GM23338 (cell line): ENCODE measurements at regions not wholly inside any gene's neighbourhood (a gene's known extent, or its start where the extent isn't known, plus 50 kb on each side); places are given as distances from the start of the nearest gene placed in this dataset.

ENCODE experiments used
- ATAC-seq: fragments of 200-7000 bp; cut with Tn5 transposase; 3 replicates; pipeline ENCODE4 v1.9.1; 2020
- DNase-seq: peaks from one replicate; pipeline ENCODE4 v3.0.0-alpha.2; 2015; ENCODE audit warnings: low spot score
- H2AFZ ChIP-seq: fragments of 200-600 bp; sonication (generic); 2 replicates; pipeline ENCODE4 v1.8.0; 2016; ENCODE audit warnings: antibody characterized with exemption, mild to moderate bottlenecking, moderate library complexity
- H3F3A ChIP-seq: fragments of 200-600 bp; sonication (generic); replicated peaks from 2 replicates; pipeline ENCODE4 v1.8.0; 2017; ENCODE audit warnings: antibody characterized with exemption, mixed run types, low read depth
- H3K27ac ChIP-seq: fragments of 200-600 bp; sonication (generic); 2 replicates; pipeline ENCODE4 v1.6.1; 2016; ENCODE audit warnings: low read depth
- H3K27me3 ChIP-seq: fragments of 200-600 bp; sonication (generic); 2 replicates; pipeline ENCODE4 v1.8.0; 2016; ENCODE audit warnings: mild to moderate bottlenecking, mixed run types, moderate library complexity; ENCODE audit not compliant: insufficient read depth
- H3K36me3 ChIP-seq: fragments of 200-600 bp; sonication (generic); 2 replicates; pipeline ENCODE4 v1.8.0; 2016; ENCODE audit warnings: mild to moderate bottlenecking; ENCODE audit not compliant: insufficient read depth
- H3K4me1 ChIP-seq: fragments of 200-600 bp; sonication (generic); 2 replicates; pipeline ENCODE4 v1.8.0; 2016; ENCODE audit warnings: mild to moderate bottlenecking, moderate library complexity; ENCODE audit not compliant: insufficient read depth
- H3K4me2 ChIP-seq: fragments of 200-600 bp; sonication (generic); 2 replicates; pipeline ENCODE4 v1.7.1; 2017; ENCODE audit warnings: mixed run types
- H3K4me3 ChIP-seq: fragments of 200-600 bp; sonication (generic); 2 replicates; pipeline ENCODE4 v1.6.1; 2016; ENCODE audit warnings: mixed run types
- H3K79me2 ChIP-seq: fragments of 200-600 bp; sonication (generic); replicated peaks from 2 replicates; pipeline ENCODE4 v1.8.0; 2017; ENCODE audit warnings: mild to moderate bottlenecking; ENCODE audit not compliant: insufficient read depth
- H3K9me2 ChIP-seq: fragments of 200-600 bp; sonication (generic); 2 replicates; pipeline ENCODE4 v1.8.0; 2017; ENCODE audit not compliant: insufficient read depth
- H4K20me1 ChIP-seq: fragments of 200-600 bp; sonication (generic); replicated peaks from 2 replicates; pipeline ENCODE4 v1.8.0; 2017; ENCODE audit warnings: mild to moderate bottlenecking; ENCODE audit not compliant: insufficient read depth
- H3K27ac Mint-ChIP-seq: 2 replicates; pipeline ENCODE4 v1.8.0; 2020; ENCODE audit warnings: inconsistent platforms, mild to moderate bottlenecking, moderate library complexity, mixed read lengths
- H3K27me3 Mint-ChIP-seq: 3 replicates; pipeline ENCODE4 v1.8.0; 2022; ENCODE audit warnings: low read depth, mild to moderate bottlenecking, moderate library complexity, mixed read lengths, inconsistent platforms; ENCODE audit not compliant: insufficient read depth, poor library complexity
- H3K36me3 Mint-ChIP-seq: 3 replicates; pipeline ENCODE4 v1.8.0; 2021; ENCODE audit warnings: low read depth, mild to moderate bottlenecking, inconsistent platforms, moderate library complexity, mixed read lengths
- H3K4me1 Mint-ChIP-seq: 3 replicates; pipeline ENCODE4 v1.8.0; 2020; ENCODE audit warnings: mild to moderate bottlenecking, inconsistent platforms, mixed read lengths
- H3K4me3 Mint-ChIP-seq: 3 replicates; pipeline ENCODE4 v1.8.0; 2021; ENCODE audit warnings: moderate library complexity, mild to moderate bottlenecking, inconsistent platforms, mixed read lengths
- H3K9me3 Mint-ChIP-seq: 3 replicates; pipeline ENCODE4 v1.8.0; 2020; ENCODE audit warnings: moderate library complexity, mild to moderate bottlenecking, inconsistent platforms, mixed read lengths
- CREB1 ChIP-seq: fragments of 250-450 bp; sonication (Bioruptor Pico); IDR thresholded peaks from 2 replicates; pipeline ENCODE4 v1.5.0; 2020; ENCODE audit warnings: low read depth, mild to moderate bottlenecking, moderate library complexity
- CTCF ChIP-seq, 2 experiments: fragments of 200-600 bp in 1 of 2; sonication (generic) in 1 of 2; conservative IDR thresholded peaks; 2 replicates each; pipeline versions ENCODE4 v1.5.1 to v1.6.1; 2016 to 2017; ENCODE audit warnings: antibody characterized with exemption in 2 of 2, low read depth in 2 of 2, mild to moderate bottlenecking in 2 of 2, moderate library complexity in 1 of 2
- EZH2 ChIP-seq: fragments of 200-600 bp; sonication (generic); IDR thresholded peaks from one replicate; pipeline ENCODE4 v1.8.0; 2017; ENCODE audit warnings: antibody characterized with exemption, mild to moderate bottlenecking, low read depth; ENCODE audit not compliant: unreplicated experiment
- EZH2phosphoT487 ChIP-seq: fragments of 200-600 bp; sonication (generic); IDR thresholded peaks from one replicate; pipeline ENCODE4 v1.8.1; 2018; ENCODE audit warnings: antibody characterized with exemption; ENCODE audit not compliant: unreplicated experiment
- JUNB ChIP-seq: IDR thresholded peaks from one replicate; pipeline ENCODE4 v1.6.1; 2016; ENCODE audit warnings: antibody characterized with exemption; ENCODE audit not compliant: unreplicated experiment
- NANOG ChIP-seq: IDR thresholded peaks from 2 replicates; pipeline ENCODE4 v1.6.1; 2016; ENCODE audit warnings: antibody characterized with exemption, borderline replicate concordance
- POLR2AphosphoS5 ChIP-seq: IDR thresholded peaks from 2 replicates; pipeline ENCODE4 v1.6.1; 2016; ENCODE audit warnings: antibody characterized with exemption, low read depth
- REST ChIP-seq: IDR thresholded peaks from one replicate; pipeline ENCODE4 v1.6.1; 2018; ENCODE audit warnings: antibody characterized with exemption; ENCODE audit not compliant: unreplicated experiment
- STAT1 ChIP-seq: IDR thresholded peaks from one replicate; pipeline ENCODE4 v1.6.1; 2016; ENCODE audit warnings: antibody characterized with exemption; ENCODE audit not compliant: unreplicated experiment
- ZNF114 ChIP-seq: fragments of 250-450 bp; sonication (Bioruptor Pico); IDR thresholded peaks from 2 replicates; pipeline ENCODE4 v1.5.0; 2020; ENCODE audit warnings: mild to moderate bottlenecking, moderate library complexity
- ZNF331 ChIP-seq: fragments of 250-450 bp; sonication (Bioruptor Pico); IDR thresholded peaks from 2 replicates; pipeline ENCODE4 v1.5.0; 2020; ENCODE audit warnings: low read depth, mild to moderate bottlenecking, moderate library complexity
- ZNF462 ChIP-seq: fragments of 250-450 bp; sonication (Bioruptor Pico); IDR thresholded peaks from 2 replicates; pipeline ENCODE4 v1.5.0; 2020; ENCODE audit warnings: mild to moderate bottlenecking, moderate library complexity
- TF ChIP-seq, protein P1 (sequence below): IDR thresholded peaks from 2 replicates; pipeline ENCODE4 v1.6.1; 2016; ENCODE audit warnings: antibody characterized with exemption

DNA sequence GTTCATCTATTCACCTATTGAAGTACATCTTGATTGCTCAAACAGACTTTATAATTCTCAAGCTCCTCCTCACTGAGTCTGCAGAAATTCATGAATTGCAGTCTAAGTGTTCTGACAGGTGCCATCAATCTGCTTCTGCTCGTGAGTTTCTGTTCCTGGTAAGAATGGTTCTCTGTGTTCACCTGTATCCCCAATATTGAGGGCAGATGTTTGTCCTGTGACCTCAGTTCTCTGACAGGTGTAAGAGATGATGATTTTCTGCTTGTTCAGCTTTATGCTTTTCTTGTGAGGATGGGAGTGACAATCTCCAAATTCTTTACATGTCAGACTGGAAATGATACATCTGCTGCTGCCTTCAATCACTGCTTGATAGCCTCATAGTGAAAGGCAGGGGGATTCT lies 736.9 kb upstream of the COBL start:
- Mint-ChIP-seq H3K9me3 (no peaks in the 10 kb centered on the region; the same call in 2 of the 3 replicates), H3K36me3 (no peaks in the 10 kb centered on the region)

More for the DNA sequence above, 736.9 kb upstream of the COBL start:
- no peaks in the 10 kb centered on the region for H3K4me1 ChIP-seq
- DNase-seq (no peak), ATAC-seq (no peak)
- no peaks in the 10 kb centered on the region for H3F3A ChIP-seq
- H3K4me2 ChIP-seq = no peak overlapping the region
- H3K9me2 ChIP-seq = no peaks in the 10 kb centered on the region
- Mint-ChIP-seq H3K4me3 (no peak overlapping the region), H3K27ac (no peak overlapping the region), H3K4me1 (no peaks in the 10 kb centered on the region), H3K27me3 (peaks cover 2% of the 10 kb centered on the region)
- TF ChIP-seq STAT1 (no peak), EZH2 (no peak), ZNF114 (CRISPR knock-in tag) (no peak), POLR2AphosphoS5 (no peak), REST (no peak), CTCF (conservative IDR thresholded peaks at IDR 0.05; ENCODE audit: low read depth in 2 of 2) (no peak), JUNB (no peak), EZH2phosphoT487 (no peak), NANOG (no peak), ZNF462 (CRISPR knock-in tag) (no peak), ZNF331 (CRISPR knock-in tag) (no peak), CREB1 (CRISPR knock-in tag) (no peak)
- TF ChIP-seq, protein P1, sequence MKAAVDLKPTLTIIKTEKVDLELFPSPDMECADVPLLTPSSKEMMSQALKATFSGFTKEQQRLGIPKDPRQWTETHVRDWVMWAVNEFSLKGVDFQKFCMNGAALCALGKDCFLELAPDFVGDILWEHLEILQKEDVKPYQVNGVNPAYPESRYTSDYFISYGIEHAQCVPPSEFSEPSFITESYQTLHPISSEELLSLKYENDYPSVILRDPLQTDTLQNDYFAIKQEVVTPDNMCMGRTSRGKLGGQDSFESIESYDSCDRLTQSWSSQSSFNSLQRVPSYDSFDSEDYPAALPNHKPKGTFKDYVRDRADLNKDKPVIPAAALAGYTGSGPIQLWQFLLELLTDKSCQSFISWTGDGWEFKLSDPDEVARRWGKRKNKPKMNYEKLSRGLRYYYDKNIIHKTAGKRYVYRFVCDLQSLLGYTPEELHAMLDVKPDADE = no peak
- H3K4me3 ChIP-seq = no peak overlapping the region
- no peaks in the 10 kb centered on the region for H3K27me3 ChIP-seq
- H4K20me1 ChIP-seq = no peaks in the 10 kb centered on the region
- no peak overlapping the region for H2AFZ ChIP-seq
- H3K79me2 ChIP-seq = no peaks in the 10 kb centered on the region
- H3K27ac ChIP-seq = no peak overlapping the region
- no peaks in the 10 kb centered on the region for H3K36me3 ChIP-seq
